Suppressor macrophage (primary cell): ENCODE measurements at regions not wholly inside any gene's neighbourhood (a gene's known extent, or its start where the extent isn't known, plus 50 kb on each side); places are given as distances from the start of the nearest gene placed in this dataset.
A peak's percentile ranks its signal among the peaks of the same experiment; 100 is the strongest.

Experiments
- DNase-seq, 4 experiments: peaks; one replicate each; pipeline ENCODE4 v3.0.0-alpha.2; 2020 to 2022

- DNase-seq: peak; percentile 11 to 31 (median 22)
Observed at GRCh38 chr11:11789735-11790369, 51.9 kb upstream of the USP47 start.

GRCh38 chr11:11788063-11788710, 53.6 kb upstream of the USP47 start:
- DNase-seq: no peak

GRCh38 chr11:11787305-11788062, 54.3 kb upstream of the USP47 start:
- peak; percentile 73 to 85 (median 80) for DNase-seq

DNA sequence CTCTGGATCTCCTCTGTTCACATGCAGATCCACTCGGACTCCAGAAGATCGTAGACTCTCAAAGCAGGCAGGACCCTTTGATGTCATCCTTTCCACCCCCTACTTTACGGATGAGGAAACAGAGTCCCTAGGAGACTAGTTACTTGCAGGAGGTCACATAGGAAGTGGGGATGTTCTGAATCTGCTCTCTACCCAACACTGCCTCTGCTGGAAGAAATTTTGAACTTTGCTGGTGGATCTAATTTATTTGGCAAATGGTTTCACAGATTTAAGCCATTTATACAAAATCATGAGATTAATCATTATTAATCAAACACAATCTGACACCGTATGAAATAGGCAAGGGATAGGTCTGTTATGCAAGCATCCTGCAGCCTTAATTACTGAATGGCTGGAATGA, 55.0 kb upstream of the USP47 start:
- DNase-seq: peak in 2 of 4 experiments; percentile 13 to 14

DNA sequence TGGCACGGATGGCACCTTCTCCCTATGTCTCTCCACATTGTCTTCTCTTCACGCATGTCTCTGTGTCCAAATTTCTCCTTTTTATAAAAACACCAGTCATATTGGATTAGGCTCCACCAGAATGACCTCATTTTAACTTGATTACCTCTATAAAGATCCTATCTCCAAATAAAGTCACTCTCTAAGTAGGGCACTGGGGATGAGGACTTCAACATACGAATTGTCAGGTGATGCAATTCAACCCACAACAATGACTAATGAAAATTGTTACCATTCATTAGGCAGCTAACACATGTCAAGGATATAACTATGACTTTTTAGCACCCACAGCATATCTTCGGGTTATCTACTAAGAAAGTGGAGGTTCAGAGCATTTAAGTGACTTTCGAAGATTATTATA, 55.5 kb upstream of the USP47 start:
- DNase-seq: peak in 2 of 4 experiments; percentile 8 to 22

- DNase-seq: no peak
Observed at GRCh38 chr11:11782532-11783110, 59.2 kb upstream of the USP47 start.

DNA sequence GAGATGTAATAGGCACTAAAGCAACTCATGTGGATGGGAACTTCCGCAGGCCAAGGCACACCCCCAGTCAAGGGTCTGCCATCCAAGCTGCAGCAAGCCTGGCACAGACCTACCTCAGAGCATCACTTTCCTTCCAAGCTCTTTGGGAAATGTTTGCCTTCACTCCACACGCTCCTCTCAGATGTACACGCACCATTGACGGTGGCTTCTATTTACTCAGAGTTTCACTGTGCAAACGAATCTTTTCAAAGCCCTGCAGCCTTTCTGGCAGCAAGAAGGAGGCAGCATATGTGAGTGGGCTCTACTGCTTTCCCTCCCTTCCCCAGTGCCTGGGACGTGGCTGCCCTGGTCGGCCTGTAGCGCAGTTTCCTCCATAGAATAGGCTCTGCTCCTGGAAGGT, 60.9 kb upstream of the USP47 start:
- no peak for DNase-seq

- no peak for DNase-seq
Observed at GRCh38 chr11:11779975-11780374, 61.8 kb upstream of the USP47 start.

GRCh38 chr11:11777897-11778296, 63.9 kb upstream of the USP47 start:
- DNase-seq: no peak

DNA sequence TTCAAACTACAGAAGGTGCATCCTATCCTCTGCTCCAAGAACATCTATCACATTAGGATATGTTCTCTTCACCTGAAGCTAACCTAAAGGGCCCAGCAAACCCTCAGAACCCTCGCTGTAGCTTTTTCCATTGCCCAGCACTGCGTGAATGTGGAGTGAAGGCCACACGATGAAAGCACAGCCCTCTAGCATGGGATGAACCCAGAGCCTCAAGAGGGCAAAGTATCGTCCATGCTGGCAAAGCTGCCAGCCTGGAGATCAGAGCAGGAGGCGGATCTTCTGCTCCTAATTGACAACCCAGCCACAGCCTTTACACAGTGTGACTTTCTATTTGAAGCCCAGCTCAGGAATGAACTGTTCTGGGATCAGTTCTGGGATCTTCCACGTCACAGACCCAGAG, 65.1 kb upstream of the USP47 start:
- DNase-seq: no peak

GRCh38 chr11:11774928-11775327, 66.8 kb upstream of the USP47 start:
- no peak for DNase-seq

DNA sequence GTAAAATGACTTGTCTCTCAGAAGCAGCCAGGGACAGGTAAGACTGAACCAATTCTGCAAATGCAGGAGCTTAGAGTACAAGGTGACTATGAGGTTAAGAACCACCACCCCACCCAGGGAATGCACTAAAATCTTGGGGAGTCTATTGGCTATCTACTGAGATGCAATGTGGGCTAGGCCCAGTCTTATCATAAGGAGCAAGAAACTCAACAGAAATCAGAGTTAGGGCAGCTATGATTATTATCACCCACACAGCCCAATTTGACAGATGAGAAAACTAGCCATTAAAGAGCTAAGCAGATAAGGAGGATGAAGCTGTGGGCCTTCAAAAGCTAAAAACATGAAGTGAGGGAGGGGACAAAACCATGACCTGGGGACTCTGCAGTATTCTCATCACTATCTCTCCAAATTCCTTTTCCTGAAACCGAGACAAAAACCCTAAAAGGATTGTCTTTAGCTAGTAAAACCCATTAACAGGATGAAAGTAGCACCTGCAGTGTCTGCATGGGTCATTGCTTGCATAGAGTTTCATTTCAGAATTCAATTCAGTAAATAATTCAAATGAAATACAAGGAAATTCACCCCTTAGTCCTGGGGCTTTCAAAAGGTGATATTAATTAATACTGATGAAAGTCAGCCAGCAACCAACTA, 68.8 kb upstream of the USP47 start:
- no peak for DNase-seq

DNA sequence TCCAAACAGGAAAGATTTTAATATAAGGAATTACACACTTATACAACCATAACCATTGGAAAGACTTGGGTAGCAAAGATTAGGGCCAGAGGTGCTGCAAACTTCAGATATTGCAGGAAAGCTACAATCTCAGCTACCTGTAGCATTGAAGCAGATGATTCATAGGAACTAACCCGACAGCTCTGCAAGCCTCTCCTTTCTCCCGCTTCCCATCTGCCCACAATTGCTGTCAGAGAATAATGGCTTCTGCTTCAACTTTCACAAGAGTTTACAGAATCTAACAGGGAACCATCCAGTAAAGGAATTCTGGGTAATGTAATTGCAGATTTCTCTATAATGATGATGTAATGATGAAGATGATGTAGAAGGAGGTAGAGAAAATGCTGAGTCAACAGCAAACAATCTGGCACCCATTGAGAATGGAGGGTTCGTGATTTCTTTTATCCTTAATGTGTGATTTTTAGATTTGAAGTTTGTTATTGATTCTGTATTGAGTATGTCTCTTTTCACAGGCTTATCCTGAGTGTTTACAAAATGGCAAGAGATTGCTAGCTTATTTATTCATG, 70.8 kb upstream of the USP47 start:
- DNase-seq: no peak

- DNase-seq: no peak
Observed at GRCh38 chr11:11770296-11770695, 71.5 kb upstream of the USP47 start.

- no peak for DNase-seq
Observed at GRCh38 chr11:11769782-11770181, 72.0 kb upstream of the USP47 start.

DNA sequence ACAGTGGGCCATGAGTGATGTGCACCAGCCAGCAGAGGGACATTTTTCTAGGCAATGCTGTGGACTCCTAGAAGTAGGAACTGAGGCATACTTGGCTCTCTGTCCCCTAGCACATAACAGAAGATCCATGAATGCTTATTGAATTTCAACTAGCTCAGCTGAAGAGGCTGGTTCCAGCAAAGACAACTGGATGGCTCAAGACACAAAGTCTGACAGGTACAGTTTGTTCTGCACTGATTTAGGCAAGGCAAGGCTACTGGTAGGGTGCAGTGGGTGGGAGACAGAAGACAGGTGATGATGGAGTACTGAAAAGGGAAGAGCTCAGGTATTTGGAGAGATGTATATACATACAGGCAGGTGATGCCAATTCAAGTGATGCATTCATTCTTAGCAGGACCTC, 72.4 kb upstream of the USP47 start:
- no peak for DNase-seq

- no peak for DNase-seq
Observed at GRCh38 chr11:11764423-11764803, 77.4 kb upstream of the USP47 start.

GRCh38 chr11:11763796-11764422, 77.9 kb upstream of the USP47 start:
- no peak for DNase-seq

DNA sequence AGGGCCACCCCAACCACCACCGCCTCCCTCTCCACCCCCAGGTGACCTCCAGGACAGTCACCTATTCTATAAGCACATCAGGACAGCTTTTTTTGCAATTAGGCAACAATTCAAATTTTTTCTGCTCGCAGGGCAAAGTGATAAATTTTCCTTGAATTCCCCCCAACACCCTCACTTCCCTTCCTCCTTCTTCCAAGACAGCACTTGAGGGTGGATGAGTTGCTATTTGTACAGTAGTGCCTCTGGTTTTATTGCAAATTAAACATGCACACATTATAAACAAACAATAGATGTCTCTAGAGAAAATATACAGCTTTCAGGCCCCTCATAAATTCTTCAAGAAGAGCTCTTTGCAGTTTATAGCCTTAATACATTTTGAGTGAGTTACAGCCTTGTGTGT, 80.9 kb upstream of the USP47 start:
- no peak for DNase-seq

DNA sequence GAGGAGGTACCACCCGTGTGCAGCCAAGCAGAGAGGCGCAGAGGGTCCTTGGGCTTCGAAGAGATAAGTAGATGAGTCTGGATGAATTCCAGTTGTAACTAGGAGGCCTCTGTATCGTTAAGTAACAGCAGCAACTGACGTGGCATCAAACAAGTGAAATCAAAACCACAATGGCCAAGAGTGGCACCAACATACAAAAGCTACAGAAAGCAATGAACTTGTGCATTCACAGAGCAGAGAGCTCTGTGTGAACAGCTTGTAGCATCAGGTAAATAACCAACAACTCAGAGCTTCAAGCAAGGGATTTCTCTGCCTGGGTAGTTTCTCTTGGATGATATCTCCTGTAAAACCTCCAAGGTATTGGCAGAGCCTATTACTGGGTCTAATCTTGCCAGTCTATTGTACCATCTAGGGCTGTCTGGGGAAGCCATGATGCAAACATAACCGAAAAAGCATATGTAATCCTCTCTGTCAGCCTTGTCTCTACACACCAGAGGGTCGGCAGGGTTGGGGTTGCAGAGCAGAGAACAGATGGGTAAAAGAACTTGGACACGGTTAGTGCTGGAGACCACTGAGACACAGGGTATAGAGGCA, 83.1 kb upstream of the USP47 start:
- no peak for DNase-seq

DNA sequence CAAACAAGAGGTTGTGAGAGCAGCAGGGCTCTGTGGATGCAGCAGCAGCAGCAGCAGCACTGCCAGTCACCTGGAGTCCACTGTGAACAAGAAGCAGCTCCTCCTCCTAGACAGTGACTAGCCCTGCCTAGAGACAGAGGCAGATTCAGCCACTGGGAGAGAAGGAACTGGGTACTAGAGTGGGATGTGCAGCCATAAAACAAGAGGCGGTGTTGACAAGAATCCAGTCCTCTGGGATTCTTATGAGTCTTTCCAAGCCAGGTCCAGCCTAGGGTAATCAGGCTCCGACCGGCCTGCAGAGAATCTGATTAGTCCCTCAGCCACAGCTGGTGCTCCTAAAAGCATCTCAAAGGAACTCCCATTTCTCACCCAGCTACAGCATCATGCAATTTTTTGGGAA, 83.9 kb upstream of the USP47 start:
- no peak for DNase-seq

- DNase-seq: no peak
Observed at GRCh38 chr11:11756718-11757117, 85.1 kb upstream of the USP47 start.
